ENCODE measurements at regions not wholly inside any gene's neighbourhood (a gene's known extent, or its start where the extent isn't known, plus 50 kb on each side); places are given as distances from the start of the nearest gene placed in this dataset.

GRCh38 chr12:114213055-114213581 lies 192.8 kb downstream of the TBX5 start:
- no peaks in the 10 kb centered on the region for H3K36me3 ChIP-seq (ENCODE audit: control insufficient read depth in 1 of 2, insufficient read depth in 2 of 2, low read depth in 1 of 2, low read length in 2 of 2)
- no peaks in the 10 kb centered on the region for H3K79me1 ChIP-seq (replicated peaks; ENCODE audit: low read length, poor library complexity, severe bottlenecking)
- WGBS: 39% methylated on average over 2 of the region's 2 CpGs
- peaks cover 0 to 84% of the 10 kb centered on the region in 2 experiments for H3K27me3 ChIP-seq (ENCODE audit: control insufficient read depth in 1 of 2, insufficient read depth in 1 of 2, low read length in 2 of 2)
- H4K8ac ChIP-seq (ENCODE audit: low read length): no peak overlapping the region
- H3K9me3 ChIP-seq (ENCODE audit: control insufficient read depth, low read length): peaks cover 3% of the 10 kb centered on the region
- H3K4ac ChIP-seq (ENCODE audit: low read depth in 1 of 2, low read length in 2 of 2): no peak overlapping the region
- no peak for DNase-seq
- no peak overlapping the region for H2BK5ac ChIP-seq (ENCODE audit: low read depth, low read length, poor library complexity, severe bottlenecking)
- no peak overlapping the region for H2AK5ac ChIP-seq (ENCODE audit: low read length, severe bottlenecking)
- no peak overlapping the region for H2BK15ac ChIP-seq (ENCODE audit: low read depth, poor library complexity, severe bottlenecking)
- no peak overlapping the region for H3K9ac ChIP-seq (ENCODE audit: low read length)
- H3K18ac ChIP-seq (ENCODE audit: low read depth in 1 of 2, low read length in 2 of 2): no peak overlapping the region
- no peak overlapping the region for H3K4me3 ChIP-seq (ENCODE audit: insufficient read depth in 1 of 2, low read depth in 1 of 2, low read length in 2 of 2)
- H2AFZ ChIP-seq (ENCODE audit: low read depth, low read length): no peak overlapping the region
- no peak overlapping the region for H3K14ac ChIP-seq (ENCODE audit: low read length in 2 of 2)
- no peak overlapping the region for H3K23ac ChIP-seq (ENCODE audit: low read length in 2 of 2)
- H2BK12ac ChIP-seq (ENCODE audit: low read length in 2 of 2): no peak overlapping the region
- no peaks in the 10 kb centered on the region for H3K4me1 ChIP-seq (ENCODE audit: control insufficient read depth, insufficient read depth, low read depth, low read length)
- no peak overlapping the region for H4K91ac ChIP-seq (ENCODE audit: low read length)
- H3K4me2 ChIP-seq (ENCODE audit: low read length, poor library complexity, severe bottlenecking): no peak overlapping the region
- no peak overlapping the region for H2BK120ac ChIP-seq (ENCODE audit: low read depth, low read length)
- no peak overlapping the region for H3K27ac ChIP-seq (ENCODE audit: low read length, poor library complexity, severe bottlenecking)

- WGBS: 73% methylated on average over 2 of the region's 3 CpGs
- Histone ChIP-seq H3K79me1 (replicated peaks; ENCODE audit: low read length, poor library complexity, severe bottlenecking) (no peaks in the 10 kb centered on the region), H2BK12ac (ENCODE audit: low read length in 2 of 2) (no peak overlapping the region), H3K27me3 (ENCODE audit: control insufficient read depth in 1 of 2, insufficient read depth in 1 of 2, low read length in 2 of 2) (peaks cover 0 to 64% of the 10 kb centered on the region in 2 experiments), H3K4me1 (ENCODE audit: control insufficient read depth, insufficient read depth, low read depth, low read length) (no peaks in the 10 kb centered on the region), H3K18ac (ENCODE audit: low read depth in 1 of 2, low read length in 2 of 2) (no peak overlapping the region), H4K91ac (ENCODE audit: low read length) (no peak overlapping the region), H3K14ac (ENCODE audit: low read length in 2 of 2) (no peak overlapping the region), H3K9ac (ENCODE audit: low read length) (no peak overlapping the region), H3K9me3 (ENCODE audit: control insufficient read depth, low read length) (peaks cover 3% of the 10 kb centered on the region), H3K4ac (ENCODE audit: low read depth in 1 of 2, low read length in 2 of 2) (no peak overlapping the region), H3K27ac (ENCODE audit: low read length, poor library complexity, severe bottlenecking) (no peak overlapping the region), H3K23ac (ENCODE audit: low read length in 2 of 2) (no peak overlapping the region), H3K4me2 (ENCODE audit: low read length, poor library complexity, severe bottlenecking) (no peak overlapping the region), H4K8ac (ENCODE audit: low read length) (no peak overlapping the region), H2BK120ac (ENCODE audit: low read depth, low read length) (no peak overlapping the region), H2AFZ (ENCODE audit: low read depth, low read length) (no peak overlapping the region), H3K36me3 (ENCODE audit: control insufficient read depth in 1 of 2, insufficient read depth in 2 of 2, low read depth in 1 of 2, low read length in 2 of 2) (no peaks in the 10 kb centered on the region), H2BK15ac (ENCODE audit: low read depth, poor library complexity, severe bottlenecking) (no peak overlapping the region), H2AK5ac (ENCODE audit: low read length, severe bottlenecking) (no peak overlapping the region), H2BK5ac (ENCODE audit: low read depth, low read length, poor library complexity, severe bottlenecking) (no peak overlapping the region), H3K4me3 (ENCODE audit: insufficient read depth in 1 of 2, low read depth in 1 of 2, low read length in 2 of 2) (no peak overlapping the region)
- DNase-seq: no peak
These were observed 196.1 kb downstream of the TBX5 start for GRCh38 chr12:114209861-114210260.

DNA sequence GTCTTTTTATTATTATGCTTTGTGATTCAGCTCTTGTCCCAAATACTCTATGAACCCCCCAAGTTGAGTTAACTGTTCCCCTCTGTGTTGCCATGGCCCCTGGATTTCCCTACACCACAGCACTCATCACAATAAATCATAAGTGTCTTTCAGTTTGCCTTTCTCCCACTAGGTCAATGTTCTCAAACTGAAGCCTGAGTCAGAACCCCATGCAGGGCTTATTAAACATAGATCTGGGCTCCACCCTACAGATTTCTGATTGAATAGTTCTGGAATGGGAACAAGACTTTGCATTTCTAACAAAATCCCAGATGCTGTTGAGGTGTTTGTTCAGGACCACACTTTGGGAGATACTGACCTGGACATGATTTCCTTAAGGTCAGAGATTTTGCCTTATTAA lies 199.4 kb downstream of the TBX5 start:
- Histone ChIP-seq H3K4me2 (ENCODE audit: low read length, poor library complexity, severe bottlenecking) (no peak overlapping the region), H3K4me3 (ENCODE audit: insufficient read depth in 1 of 2, low read depth in 1 of 2, low read length in 2 of 2) (no peak overlapping the region), H4K8ac (ENCODE audit: low read length) (no peak overlapping the region), H2BK15ac (ENCODE audit: low read depth, poor library complexity, severe bottlenecking) (no peak overlapping the region), H3K4ac (ENCODE audit: low read depth in 1 of 2, low read length in 2 of 2) (no peak overlapping the region), H3K23ac (ENCODE audit: low read length in 2 of 2) (no peak overlapping the region), H3K4me1 (ENCODE audit: control insufficient read depth, insufficient read depth, low read depth, low read length) (no peaks in the 10 kb centered on the region), H2AK5ac (ENCODE audit: low read length, severe bottlenecking) (no peak overlapping the region), H3K9me3 (ENCODE audit: control insufficient read depth, low read length) (peaks cover 1% of the 10 kb centered on the region), H2AFZ (ENCODE audit: low read depth, low read length) (no peak overlapping the region), H3K14ac (ENCODE audit: low read length in 2 of 2) (no peak overlapping the region), H3K27me3 (ENCODE audit: control insufficient read depth in 1 of 2, insufficient read depth in 1 of 2, low read length in 2 of 2) (peaks cover 0 to 56% of the 10 kb centered on the region in 2 experiments), H3K27ac (ENCODE audit: low read length, poor library complexity, severe bottlenecking) (no peak overlapping the region), H2BK12ac (ENCODE audit: low read length in 2 of 2) (no peak overlapping the region), H3K79me1 (replicated peaks; ENCODE audit: low read length, poor library complexity, severe bottlenecking) (no peaks in the 10 kb centered on the region), H3K9ac (ENCODE audit: low read length) (no peak overlapping the region), H2BK120ac (ENCODE audit: low read depth, low read length) (no peak overlapping the region), H2BK5ac (ENCODE audit: low read depth, low read length, poor library complexity, severe bottlenecking) (no peak overlapping the region), H4K91ac (ENCODE audit: low read length) (no peak overlapping the region), H3K36me3 (ENCODE audit: control insufficient read depth in 1 of 2, insufficient read depth in 2 of 2, low read depth in 1 of 2, low read length in 2 of 2) (no peaks in the 10 kb centered on the region), H3K18ac (ENCODE audit: low read depth in 1 of 2, low read length in 2 of 2) (no peak overlapping the region)
- no peak for DNase-seq

GRCh38 chr12:114201794-114202193 lies 204.2 kb downstream of the TBX5 start:
- DNase-seq: no peak
- peak overlapping the region; percentile 21 for H3K4me2 ChIP-seq (ENCODE audit: low read length, poor library complexity, severe bottlenecking)
- H3K27me3 ChIP-seq (ENCODE audit: control insufficient read depth in 1 of 2, insufficient read depth in 1 of 2, low read length in 2 of 2): peaks cover 0 to 47% of the 10 kb centered on the region in 2 experiments
- no peak overlapping the region for H3K27ac ChIP-seq (ENCODE audit: low read length, poor library complexity, severe bottlenecking)
- H2AK5ac ChIP-seq (ENCODE audit: low read length, severe bottlenecking): no peak overlapping the region
- H2AFZ ChIP-seq (ENCODE audit: low read depth, low read length): no peak overlapping the region
- H3K9me3 ChIP-seq (ENCODE audit: control insufficient read depth, low read length): peaks cover 5% of the 10 kb centered on the region
- H3K23ac ChIP-seq (ENCODE audit: low read length in 2 of 2): no peak overlapping the region
- H3K9ac ChIP-seq (ENCODE audit: low read length): no peak overlapping the region
- H2BK120ac ChIP-seq (ENCODE audit: low read depth, low read length): no peak overlapping the region
- H2BK12ac ChIP-seq (ENCODE audit: low read length in 2 of 2): no peak overlapping the region
- no peak overlapping the region for H4K8ac ChIP-seq (ENCODE audit: low read length)
- H2BK5ac ChIP-seq (ENCODE audit: low read depth, low read length, poor library complexity, severe bottlenecking): no peak overlapping the region
- H3K14ac ChIP-seq (ENCODE audit: low read length in 2 of 2): no peak overlapping the region
- H3K4me1 ChIP-seq (ENCODE audit: control insufficient read depth, insufficient read depth, low read depth, low read length): no peaks in the 10 kb centered on the region
- H3K79me1 ChIP-seq (replicated peaks; ENCODE audit: low read length, poor library complexity, severe bottlenecking): no peaks in the 10 kb centered on the region
- no peak overlapping the region for H2BK15ac ChIP-seq (ENCODE audit: low read depth, poor library complexity, severe bottlenecking)
- H3K18ac ChIP-seq (ENCODE audit: low read depth in 1 of 2, low read length in 2 of 2): no peak overlapping the region
- WGBS: 80% methylated on average over 2 of the region's 2 CpGs
- H4K91ac ChIP-seq (ENCODE audit: low read length): no peak overlapping the region
- no peak overlapping the region for H3K4me3 ChIP-seq (ENCODE audit: insufficient read depth in 1 of 2, low read depth in 1 of 2, low read length in 2 of 2)
- H3K36me3 ChIP-seq (ENCODE audit: control insufficient read depth in 1 of 2, insufficient read depth in 2 of 2, low read depth in 1 of 2, low read length in 2 of 2): no peaks in the 10 kb centered on the region
- no peak overlapping the region for H3K4ac ChIP-seq (ENCODE audit: low read depth in 1 of 2, low read length in 2 of 2)

Data from mesenchymal stem cell (in vitro differentiated cells and primary cell).